ENCODE measurements at regions not wholly inside any gene's neighbourhood (a gene's known extent, or its start where the extent isn't known, plus 50 kb on each side); places are given as distances from the start of the nearest gene placed in this dataset.
A peak's percentile ranks its signal among the peaks of the same experiment; 100 is the strongest.

DNA sequence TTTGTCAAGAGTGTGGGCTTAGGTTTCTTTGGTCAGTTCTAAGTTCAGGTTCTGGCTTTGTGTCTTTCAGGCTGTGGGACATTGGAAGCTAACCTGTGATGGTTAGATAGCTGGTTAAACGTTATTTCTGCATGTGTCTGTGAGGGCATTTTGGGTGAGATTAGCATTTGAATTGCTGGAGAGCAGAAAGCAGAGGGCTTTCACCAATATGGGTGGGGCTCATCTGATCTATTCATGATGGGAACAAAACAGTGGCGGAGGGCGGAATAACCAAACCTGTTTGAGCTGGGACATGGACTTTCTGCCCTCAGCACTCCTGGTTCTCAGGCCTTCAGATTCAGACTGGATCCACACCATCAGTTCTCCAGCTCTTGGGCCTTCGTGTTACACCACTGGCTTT, 195.4 kb downstream of the KLF13 start:
- no peak overlapping the region for H4K91ac ChIP-seq (ENCODE audit: low read depth, low read length, poor library complexity)

DNA sequence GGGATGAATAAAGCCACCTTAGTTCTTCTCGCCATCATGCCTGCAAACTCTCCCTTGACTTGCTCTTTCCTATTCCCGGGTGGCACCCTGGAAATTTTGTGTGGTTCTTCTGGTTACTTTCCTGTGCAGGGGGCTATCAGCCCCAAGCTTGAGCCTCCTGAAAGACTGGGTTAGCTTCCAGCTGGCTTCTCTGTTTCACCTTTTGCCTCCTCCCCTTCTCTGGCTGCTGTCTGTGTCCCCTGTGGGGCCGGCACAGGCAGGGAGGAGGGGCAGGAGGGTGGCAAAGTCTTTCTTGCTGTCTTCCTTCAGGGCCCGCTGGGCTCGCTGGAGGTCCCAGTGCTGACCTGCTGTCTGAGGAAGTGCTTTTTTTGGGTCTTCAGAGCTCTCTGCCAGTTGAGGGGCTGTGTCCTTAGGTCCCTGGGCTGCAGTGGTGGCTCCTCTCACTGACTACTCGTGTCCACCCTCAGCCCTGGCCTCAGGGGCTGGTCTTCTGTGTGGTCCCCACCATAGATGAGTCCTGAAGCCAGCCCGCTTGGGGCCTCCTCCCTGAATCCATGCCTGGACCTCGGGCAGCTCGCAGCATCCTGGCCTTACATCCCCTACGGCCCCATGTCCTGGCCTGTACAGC, 196.5 kb downstream of the KLF13 start:
- Histone ChIP-seq H2BK120ac (ENCODE audit: low read depth, low read length) (no peak overlapping the region), H3K4me1 (ENCODE audit: control insufficient read depth in 2 of 2, insufficient read depth in 1 of 2, low read depth in 1 of 2, low read length in 2 of 2) (peaks cover 0 to 3% of the 10 kb centered on the region in 2 donors), H2BK12ac (ENCODE audit: low read length) (no peak overlapping the region), H3K9ac (ENCODE audit: low read depth, low read length, poor library complexity) (no peak overlapping the region), H3K4ac (ENCODE audit: low read length) (no peak overlapping the region), H3K79me1 (ENCODE audit: low read depth, low read length) (no peaks in the 10 kb centered on the region), H3K18ac (ENCODE audit: low read length) (peak overlapping the region; percentile 82), H2AFZ (ENCODE audit: low read length) (no peak overlapping the region), H3K27me3 (ENCODE audit: control insufficient read depth in 3 of 3, insufficient read depth in 3 of 3, low read depth in 1 of 3, low read length in 3 of 3) (no peaks in the 10 kb centered on the region), H2BK15ac (ENCODE audit: low read length) (no peak overlapping the region), H3K4me2 (ENCODE audit: insufficient read depth, low read length, poor library complexity, severe bottlenecking) (no peak overlapping the region), H2AK5ac (ENCODE audit: low read depth, low read length) (no peak overlapping the region), H4K8ac (ENCODE audit: low read depth, low read length) (no peak overlapping the region), H3K27ac (replicated peaks; ENCODE audit: low read length) (no peak overlapping the region), H3K36me3 (replicated peaks in 1 of 2; ENCODE audit: control insufficient read depth in 2 of 2, insufficient read depth in 2 of 2, low read length in 2 of 2) (no peaks in the 10 kb centered on the region), H2BK5ac (ENCODE audit: low read length) (no peak overlapping the region), H3K23ac (ENCODE audit: low read depth, low read length, poor library complexity) (no peak overlapping the region), H3K14ac (ENCODE audit: low read length) (no peak overlapping the region), H4K91ac (ENCODE audit: low read depth, low read length, poor library complexity) (no peak overlapping the region), H3K9me3 (replicated peaks in 1 of 2; ENCODE audit: control insufficient read depth in 2 of 2, insufficient read depth in 1 of 2, low read depth in 1 of 2, low read length in 2 of 2) (no peaks in the 10 kb centered on the region), H3K4me3 (ENCODE audit: low read length in 2 of 2) (no peak overlapping the region)
- no peak for DNase-seq (ENCODE audit: low spot score)
- no CpG with 5 or more reads among the region's 10 CpGs for WGBS, 2 donors (ENCODE audit: extremely low coverage in 2 of 2, insufficient read length in 2 of 2, insufficient replicate concordance in 1 of 2)

More for the DNA sequence above, 195.4 kb downstream of the KLF13 start:
- Histone ChIP-seq H3K36me3 (replicated peaks in 1 of 2; ENCODE audit: control insufficient read depth in 2 of 2, insufficient read depth in 2 of 2, low read length in 2 of 2) (no peaks in the 10 kb centered on the region), H3K9ac (ENCODE audit: low read depth, low read length, poor library complexity) (no peak overlapping the region), H3K4me1 (ENCODE audit: control insufficient read depth in 2 of 2, insufficient read depth in 1 of 2, low read depth in 1 of 2, low read length in 2 of 2) (peaks cover 0 to 3% of the 10 kb centered on the region in 2 donors), H2BK12ac (ENCODE audit: low read length) (no peak overlapping the region), H3K18ac (ENCODE audit: low read length) (no peak overlapping the region), H3K27me3 (ENCODE audit: control insufficient read depth in 3 of 3, insufficient read depth in 3 of 3, low read depth in 1 of 3, low read length in 3 of 3) (no peaks in the 10 kb centered on the region), H3K9me3 (replicated peaks in 1 of 2; ENCODE audit: control insufficient read depth in 2 of 2, insufficient read depth in 1 of 2, low read depth in 1 of 2, low read length in 2 of 2) (no peaks in the 10 kb centered on the region), H3K14ac (ENCODE audit: low read length) (no peak overlapping the region), H2AK5ac (ENCODE audit: low read depth, low read length) (no peak overlapping the region), H2BK5ac (ENCODE audit: low read length) (no peak overlapping the region), H2BK120ac (ENCODE audit: low read depth, low read length) (no peak overlapping the region), H3K23ac (ENCODE audit: low read depth, low read length, poor library complexity) (no peak overlapping the region), H3K79me1 (ENCODE audit: low read depth, low read length) (no peaks in the 10 kb centered on the region), H3K4me2 (ENCODE audit: insufficient read depth, low read length, poor library complexity, severe bottlenecking) (no peak overlapping the region), H2AFZ (ENCODE audit: low read length) (no peak overlapping the region), H3K27ac (replicated peaks; ENCODE audit: low read length) (no peak overlapping the region), H4K8ac (ENCODE audit: low read depth, low read length) (no peak overlapping the region), H2BK15ac (ENCODE audit: low read length) (no peak overlapping the region), H3K4me3 (ENCODE audit: low read length in 2 of 2) (no peak overlapping the region), H3K4ac (ENCODE audit: low read length) (no peak overlapping the region)
- DNase-seq (ENCODE audit: low spot score): no peak
- WGBS, 2 donors (ENCODE audit: extremely low coverage in 2 of 2, insufficient read length in 2 of 2, insufficient replicate concordance in 1 of 2): no CpG with 5 or more reads among the region's 4 CpGs

GRCh38 chr15:31523655-31524049, 197.0 kb downstream of the KLF13 start:
- H2BK5ac ChIP-seq (ENCODE audit: low read length): no peak overlapping the region
- H3K4me2 ChIP-seq (ENCODE audit: insufficient read depth, low read length, poor library complexity, severe bottlenecking): no peak overlapping the region
- H3K18ac ChIP-seq (ENCODE audit: low read length): no peak overlapping the region
- H3K23ac ChIP-seq (ENCODE audit: low read depth, low read length, poor library complexity): no peak overlapping the region
- H3K9ac ChIP-seq (ENCODE audit: low read depth, low read length, poor library complexity): no peak overlapping the region
- no peak overlapping the region for H4K8ac ChIP-seq (ENCODE audit: low read depth, low read length)
- no peaks in the 10 kb centered on the region for H3K79me1 ChIP-seq (ENCODE audit: low read depth, low read length)
- H2BK12ac ChIP-seq (ENCODE audit: low read length): no peak overlapping the region
- H2BK120ac ChIP-seq (ENCODE audit: low read depth, low read length): no peak overlapping the region
- no peak overlapping the region for H3K27ac ChIP-seq (replicated peaks; ENCODE audit: low read length)
- H3K14ac ChIP-seq (ENCODE audit: low read length): no peak overlapping the region
- DNase-seq (ENCODE audit: low spot score): no peak
- H2AK5ac ChIP-seq (ENCODE audit: low read depth, low read length): no peak overlapping the region
- no peak overlapping the region for H3K4me3 ChIP-seq (ENCODE audit: low read length in 2 of 2)
- H3K36me3 ChIP-seq (replicated peaks in 1 of 2; ENCODE audit: control insufficient read depth in 2 of 2, insufficient read depth in 2 of 2, low read length in 2 of 2): no peaks in the 10 kb centered on the region
- H4K91ac ChIP-seq (ENCODE audit: low read depth, low read length, poor library complexity): no peak overlapping the region
- no peaks in the 10 kb centered on the region for H3K9me3 ChIP-seq (replicated peaks in 1 of 2; ENCODE audit: control insufficient read depth in 2 of 2, insufficient read depth in 1 of 2, low read depth in 1 of 2, low read length in 2 of 2)
- no CpG with 5 or more reads among the region's 5 CpGs for WGBS, 2 donors (ENCODE audit: extremely low coverage in 2 of 2, insufficient read length in 2 of 2, insufficient replicate concordance in 1 of 2)
- H3K4ac ChIP-seq (ENCODE audit: low read length): no peak overlapping the region
- H2AFZ ChIP-seq (ENCODE audit: low read length): no peak overlapping the region
- peaks cover 0 to 6% of the 10 kb centered on the region in 2 donors for H3K4me1 ChIP-seq (ENCODE audit: control insufficient read depth in 2 of 2, insufficient read depth in 1 of 2, low read depth in 1 of 2, low read length in 2 of 2)
- no peak overlapping the region for H2BK15ac ChIP-seq (ENCODE audit: low read length)
- no peaks in the 10 kb centered on the region for H3K27me3 ChIP-seq (ENCODE audit: control insufficient read depth in 3 of 3, insufficient read depth in 3 of 3, low read depth in 1 of 3, low read length in 3 of 3)

GRCh38 chr15:31525185-31525695, 198.6 kb downstream of the KLF13 start:
- Histone ChIP-seq H3K79me1 (ENCODE audit: low read depth, low read length) (no peaks in the 10 kb centered on the region), H2BK12ac (ENCODE audit: low read length) (no peak overlapping the region), H3K4ac (ENCODE audit: low read length) (no peak overlapping the region), H3K14ac (ENCODE audit: low read length) (no peak overlapping the region), H2BK5ac (ENCODE audit: low read length) (no peak overlapping the region), H2BK120ac (ENCODE audit: low read depth, low read length) (no peak overlapping the region), H3K9ac (ENCODE audit: low read depth, low read length, poor library complexity) (no peak overlapping the region), H3K27ac (replicated peaks; ENCODE audit: low read length) (no peak overlapping the region), H2BK15ac (ENCODE audit: low read length) (no peak overlapping the region), H3K18ac (ENCODE audit: low read length) (no peak overlapping the region), H3K4me3 (ENCODE audit: low read length in 2 of 2) (no peak overlapping the region), H3K4me1 (ENCODE audit: control insufficient read depth in 2 of 2, insufficient read depth in 1 of 2, low read depth in 1 of 2, low read length in 2 of 2) (peaks cover 0 to 10% of the 10 kb centered on the region in 2 donors), H3K27me3 (ENCODE audit: control insufficient read depth in 3 of 3, insufficient read depth in 3 of 3, low read depth in 1 of 3, low read length in 3 of 3) (no peaks in the 10 kb centered on the region), H4K8ac (ENCODE audit: low read depth, low read length) (no peak overlapping the region), H2AK5ac (ENCODE audit: low read depth, low read length) (no peak overlapping the region), H2AFZ (ENCODE audit: low read length) (no peak overlapping the region), H3K23ac (ENCODE audit: low read depth, low read length, poor library complexity) (no peak overlapping the region), H3K4me2 (ENCODE audit: insufficient read depth, low read length, poor library complexity, severe bottlenecking) (no peak overlapping the region), H3K9me3 (replicated peaks in 1 of 2; ENCODE audit: control insufficient read depth in 2 of 2, insufficient read depth in 1 of 2, low read depth in 1 of 2, low read length in 2 of 2) (no peaks in the 10 kb centered on the region), H3K36me3 (replicated peaks in 1 of 2; ENCODE audit: control insufficient read depth in 2 of 2, insufficient read depth in 2 of 2, low read length in 2 of 2) (no peaks in the 10 kb centered on the region), H4K91ac (ENCODE audit: low read depth, low read length, poor library complexity) (no peak overlapping the region)
- no peak for DNase-seq (ENCODE audit: low spot score)
- WGBS, 2 donors (ENCODE audit: extremely low coverage in 2 of 2, insufficient read length in 2 of 2, insufficient replicate concordance in 1 of 2): no CpG with 5 or more reads among the region's 8 CpGs
